HCT116 (cell line): ENCODE measurements at regions not wholly inside any gene's neighbourhood (a gene's known extent, or its start where the extent isn't known, plus 50 kb on each side); places are given as distances from the start of the nearest gene placed in this dataset.

ENCODE experiments used
- ATAC-seq: fragments of 200-7000 bp; cut with Tn5 transposase; 2 replicates; pipeline ENCODE4 v1.9.1; 2020; ENCODE audit warnings: mild to moderate bottlenecking, moderate library complexity
- BruUV-seq: library from RNA; stranded (reverse); fragments of 400-500 nt; replicated peaks from 2 replicates; lab custom pipeline; 2021; lab: Mats Ljungman, UMichigan
- CTCF ChIA-PET: fragments of 300-600 bp; sonication (Branson Sonifier 250); formaldehyde crosslinking; loops from one replicate; lab custom pipeline; 2021; ENCODE audit warnings: antibody characterized with exemption; lab: Charles Lee
- POLR2A ChIA-PET: fragments of 300-600, 350-600 bp; sonication (Branson Sonifier 250); formaldehyde crosslinking; loops from one replicate; lab custom pipeline; 2021; ENCODE audit warnings: antibody characterized with exemption; lab: Charles Lee
- RAD21 ChIA-PET, 2 experiments: fragments of 300-600 bp; sonication (Branson Sonifier 250); formaldehyde crosslinking; loops; one replicate each; lab custom pipeline; 2023; ENCODE audit warnings: low total read pairs in 2 of 2; ENCODE audit not compliant: uncharacterized antibody in 2 of 2, unreplicated experiment in 2 of 2, low non-redundant PET in 1 of 2; lab: Charles Lee
- DNase-seq: peaks from one replicate; pipeline ENCODE4 v3.0.0-alpha.2; 2010; ENCODE audit warnings: low read depth, low spot score
- H2AFZ ChIP-seq: fragments of 200-600 bp; shearing (Covaris generic), sonication (generic); 2 replicates; pipeline ENCODE4 v1.6.1; 2017; ENCODE audit warnings: low read depth, mixed run types, mixed read lengths, antibody characterized with exemption, low read length; ENCODE audit not compliant: poor library complexity, severe bottlenecking
- H3K27ac ChIP-seq: 2 replicates; pipeline ENCODE4 v1.5.1; 2012; ENCODE audit warnings: low read depth, low read length
- H3K27me3 ChIP-seq: fragments of 200-600 bp; sonication (generic); 2 replicates; pipeline ENCODE4 v1.6.1; 2016; ENCODE audit warnings: mixed run types, low read length, mixed read lengths; ENCODE audit not compliant: insufficient read depth
- H3K36me3 ChIP-seq, 2 experiments: fragments of 200-500 bp in 1 of 2; fragments of 200-600 bp in 1 of 2; sonication (Bioruptor generic) in 1 of 2; sonication (generic) in 1 of 2; 2 replicates each; pipeline versions ENCODE4 v1.5.1 to v1.6.1; 2014 to 2016; ENCODE audit warnings: low read length in 2 of 2, inconsistent platforms in 1 of 2, mixed read lengths in 1 of 2, mixed run types in 1 of 2; ENCODE audit not compliant: insufficient read depth in 2 of 2, control insufficient read depth in 1 of 2
- H3K4me1 ChIP-seq, 2 experiments: fragments of 200-600 bp in 1 of 2; sonication (generic) in 1 of 2; 2 replicates each; pipeline versions ENCODE4 v1.5.1 to v1.6.1; 2012 to 2017; ENCODE audit warnings: low read length in 2 of 2, inconsistent platforms in 1 of 2, mild to moderate bottlenecking in 1 of 2, mixed read lengths in 1 of 2, mixed run types in 1 of 2, moderate library complexity in 1 of 2; ENCODE audit not compliant: insufficient read depth in 2 of 2, control insufficient read depth in 1 of 2
- H3K4me2 ChIP-seq: fragments of 200-600 bp; sonication (generic); 2 replicates; pipeline ENCODE4 v1.6.1; 2017; ENCODE audit warnings: mixed run types, low read length, mixed read lengths
- H3K4me3 ChIP-seq, 2 experiments: fragments of 200-600 bp in 1 of 2; sonication (generic) in 1 of 2; replicated peaks in 1 of 2; 2 replicates each; pipeline ENCODE4 v1.5.1; 2011 to 2016; ENCODE audit warnings: low read length in 2 of 2, control low read depth in 1 of 2, low read depth in 1 of 2, mild to moderate bottlenecking in 1 of 2, mixed read lengths in 1 of 2, mixed run types in 1 of 2
- H3K79me2 ChIP-seq: fragments of 200-600 bp; sonication (generic); 2 replicates; pipeline ENCODE4 v1.6.1; 2017; ENCODE audit warnings: mild to moderate bottlenecking, mixed run types, low read length, moderate library complexity, mixed read lengths; ENCODE audit not compliant: insufficient read depth
- H3K9ac ChIP-seq: fragments of 200-600 bp; sonication (generic); 2 replicates; pipeline ENCODE4 v1.6.1; 2016; ENCODE audit warnings: low read length, mixed read lengths
- H3K9me2 ChIP-seq: fragments of 200-600 bp; sonication (generic), shearing (Covaris generic); 2 replicates; pipeline ENCODE4 v1.6.1; 2017; ENCODE audit warnings: mixed run types, mild to moderate bottlenecking, moderate library complexity; ENCODE audit not compliant: insufficient read depth
- H3K9me3 ChIP-seq, 2 experiments: fragments of 200-500 bp in 1 of 2; fragments of 200-600 bp in 1 of 2; sonication (Bioruptor generic) in 1 of 2; sonication (generic) in 1 of 2; 2 replicates each; pipeline ENCODE4 v1.6.1; 2014 to 2017; ENCODE audit warnings: low read length in 2 of 2, mixed read lengths in 2 of 2, inconsistent platforms in 1 of 2, low read depth in 1 of 2, mild to moderate bottlenecking in 1 of 2, mixed run types in 1 of 2, moderate library complexity in 1 of 2; ENCODE audit not compliant: control insufficient read depth in 1 of 2, insufficient read depth in 1 of 2
- H4K20me1 ChIP-seq: fragments of 200-600 bp; sonication (generic), shearing (Covaris generic); 2 replicates; pipeline ENCODE4 v1.6.1; 2017; ENCODE audit warnings: mixed run types, mild to moderate bottlenecking, moderate library complexity; ENCODE audit not compliant: insufficient read depth
- CBX3 ChIP-seq: IDR thresholded peaks from 2 replicates; pipeline ENCODE4 v1.6.1; 2012; ENCODE audit warnings: low read depth
- CEBPB ChIP-seq: IDR thresholded peaks from 2 replicates; pipeline ENCODE4 v1.6.1; 2012; ENCODE audit warnings: low read depth
- EGR1 ChIP-seq: IDR thresholded peaks from 2 replicates; pipeline ENCODE4 v1.6.1; 2012; ENCODE audit warnings: low read depth
- EZH2phosphoT487 ChIP-seq: fragments of 200-600 bp; IDR thresholded peaks from 2 replicates; pipeline ENCODE4 v1.6.1; 2018; ENCODE audit warnings: antibody characterized with exemption, borderline replicate concordance
- FOSL1 ChIP-seq: IDR thresholded peaks from 2 replicates; pipeline ENCODE4 v1.6.1; 2012; ENCODE audit warnings: low read depth
- JUND ChIP-seq: IDR thresholded peaks from 2 replicates; pipeline ENCODE4 v1.6.1; 2012
- MAX ChIP-seq: IDR thresholded peaks from 2 replicates; pipeline ENCODE4 v1.6.1; 2012
- POLR2A ChIP-seq: IDR thresholded peaks from 2 replicates; pipeline ENCODE4 v1.7.0; 2011; ENCODE audit warnings: borderline replicate concordance; ENCODE audit not compliant: insufficient read depth, insufficient read length; ENCODE audit errors: extremely low read depth
- POLR2AphosphoS5 ChIP-seq: IDR thresholded peaks from 2 replicates; pipeline ENCODE4 v1.6.1; 2011; ENCODE audit warnings: mild to moderate bottlenecking, low read depth, low read length, moderate library complexity
- REST ChIP-seq: IDR thresholded peaks from 2 replicates; pipeline ENCODE4 v1.6.1; 2012; ENCODE audit warnings: low read depth
- SIN3A ChIP-seq: IDR thresholded peaks from 2 replicates; pipeline ENCODE4 v1.6.1; 2012; ENCODE audit warnings: low read depth
- SRF ChIP-seq: IDR thresholded peaks from 2 replicates; pipeline ENCODE4 v1.6.1; 2012; ENCODE audit warnings: low read depth
- TCF7L2 ChIP-seq: IDR thresholded peaks from 2 replicates; pipeline ENCODE4 v1.7.0; 2011; ENCODE audit warnings: borderline replicate concordance, inconsistent platforms; ENCODE audit not compliant: insufficient read depth, insufficient read length; ENCODE audit errors: extremely low read depth
- ZBTB33 ChIP-seq: IDR thresholded peaks from 2 replicates; pipeline ENCODE4 v1.6.1; 2011; ENCODE audit warnings: mild to moderate bottlenecking, low read length, moderate library complexity; ENCODE audit not compliant: insufficient replicate concordance; ENCODE audit errors: extremely low read depth
- ZFX ChIP-seq: fragments of 450-650 bp; IDR thresholded peaks from 2 replicates; pipeline ENCODE4 v1.6.1; 2017
- ZNF274 ChIP-seq: fragments of 200-500 bp; sonication (Bioruptor generic); IDR thresholded peaks from 2 replicates; pipeline ENCODE4 v1.6.1; 2014; ENCODE audit warnings: mild to moderate bottlenecking, low read depth, low read length, inconsistent platforms
- intact Hi-C: fragments of 100-400 bp; cut with micrococcal nuclease; formaldehyde crosslinking; loops from 2 replicates; pipeline ENCODE4 v1.10.0; 2022

- DNase-seq: no peak
- RAD21 ChIA-PET: no interaction called here
- intact Hi-C loops: loop anchor here (5.0 to 10.0 kb wide), 2 partner anchors 497 to 720 kb away; no protein-coding TSS in a partner anchor
Observed at GRCh38 chr10:121664671-121665070, 66.4 kb upstream of the FGFR2 start.

More at GRCh38 chr10:121664671-121665070, 66.4 kb upstream of the FGFR2 start:
- no peaks in the 10 kb centered on the region for H3K9me2 ChIP-seq
- no peak overlapping the region for H3K4me3 ChIP-seq
- H3K4me2 ChIP-seq: no peak overlapping the region
- no peak for TF ChIP-seq SRF
- TF ChIP-seq CEBPB: no peak
- TF ChIP-seq POLR2A: no peak
- TF ChIP-seq TCF7L2: no peak
- no peak for TF ChIP-seq MAX
- TF ChIP-seq JUND: no peak
- TF ChIP-seq ZBTB33: no peak
- no peak for TF ChIP-seq ZNF274
- no peak for TF ChIP-seq ZFX
- no peak for TF ChIP-seq CBX3
- no peak for TF ChIP-seq POLR2AphosphoS5
- no peak for TF ChIP-seq EZH2phosphoT487
- no peak for TF ChIP-seq EGR1
- no peak for TF ChIP-seq REST
- TF ChIP-seq FOSL1: no peak
- TF ChIP-seq SIN3A: no peak
- ATAC-seq: no peak
- BruUV-seq: no TSS peak
- no peaks in the 10 kb centered on the region for H4K20me1 ChIP-seq
- ChIA-PET POLR2A (no interaction called here), CTCF (no interaction called here)
- H3K9me3 ChIP-seq: no peaks in the 10 kb centered on the region
- H3K27me3 ChIP-seq: no peaks in the 10 kb centered on the region
- H2AFZ ChIP-seq: no peak overlapping the region
- H3K36me3 ChIP-seq: no peaks in the 10 kb centered on the region
- H3K4me1 ChIP-seq: peaks cover 0 to 5% of the 10 kb centered on the region in 2 experiments; a peak in 1 of 4 replicates
- H3K27ac ChIP-seq: no peak overlapping the region
- H3K79me2 ChIP-seq: no peaks in the 10 kb centered on the region
- H3K9ac ChIP-seq: no peak overlapping the region
